Chondrocyte (in vitro differentiated cells): ENCODE measurements at regions not wholly inside any gene's neighbourhood (a gene's known extent, or its start where the extent isn't known, plus 50 kb on each side); places are given as distances from the start of the nearest gene placed in this dataset.

ENCODE experiments used
- DNase-seq: peaks from one replicate; pipeline ENCODE4 v3.0.0; 2021; ENCODE audit warnings: mixed read lengths, low spot score
- H3K27ac Mint-ChIP-seq: one replicate; pipeline ENCODE4 v1.8.0; 2021; ENCODE audit warnings: mild to moderate bottlenecking, moderate library complexity, mixed read lengths; ENCODE audit not compliant: unreplicated experiment
- H3K27me3 Mint-ChIP-seq: 2 replicates; pipeline ENCODE4 v1.8.0; 2021; ENCODE audit warnings: low read depth, mixed read lengths
- H3K36me3 Mint-ChIP-seq: 2 replicates; pipeline ENCODE4 v1.8.0; 2021; ENCODE audit warnings: low read depth, mixed read lengths
- H3K4me1 Mint-ChIP-seq: 2 replicates; pipeline ENCODE4 v1.8.0; 2021; ENCODE audit warnings: low read depth, mild to moderate bottlenecking, mixed read lengths
- H3K4me3 Mint-ChIP-seq: one replicate; pipeline ENCODE4 v1.8.0; 2021; ENCODE audit warnings: mild to moderate bottlenecking, moderate library complexity, mixed read lengths; ENCODE audit not compliant: unreplicated experiment
- H3K9me3 Mint-ChIP-seq: 2 replicates; pipeline ENCODE4 v1.8.0; 2021; ENCODE audit warnings: low read depth, mixed read lengths
- CTCF ChIP-seq: fragments of 200-600 bp; sonication (generic); IDR thresholded peaks from 2 replicates; pipeline ENCODE4 v1.5.0; 2021; ENCODE audit warnings: antibody characterized with exemption, mild to moderate bottlenecking, moderate library complexity

DNA sequence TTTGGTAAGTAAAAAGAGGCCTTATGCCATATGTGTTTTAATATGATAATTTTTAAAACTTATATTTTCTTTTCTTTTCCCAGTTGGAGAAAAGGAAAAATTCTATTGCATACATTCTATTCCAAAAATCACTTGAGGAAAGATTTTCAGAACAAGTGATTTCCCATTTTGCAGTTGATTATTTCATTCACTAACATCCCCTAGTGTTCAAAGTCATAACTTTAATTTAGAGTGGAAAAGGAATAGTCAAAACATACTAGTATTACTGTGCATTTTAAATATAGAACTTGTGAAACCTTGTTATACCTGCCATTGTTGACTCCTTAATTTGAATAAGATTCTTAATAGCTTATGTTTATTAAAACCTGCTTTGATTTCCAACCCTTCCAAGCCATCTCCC lies 1157.6 kb upstream of the ADGRL4 start:
- H3K27me3 Mint-ChIP-seq, result no peaks in the 10 kb centered on the region
- no peak for DNase-seq
- no peaks in the 10 kb centered on the region for H3K4me1 Mint-ChIP-seq
- no peaks in the 10 kb centered on the region for H3K9me3 Mint-ChIP-seq
- peak; percentile 51 for TF ChIP-seq CTCF
- no peaks in the 10 kb centered on the region for H3K36me3 Mint-ChIP-seq
- H3K27ac Mint-ChIP-seq, result no peak overlapping the region
- no peak overlapping the region for H3K4me3 Mint-ChIP-seq

GRCh38 chr1:80163686-80164085 lies 1157.2 kb upstream of the ADGRL4 start:
- peaks cover 3% of the 10 kb centered on the region for H3K4me1 Mint-ChIP-seq
- no peak for DNase-seq
- no peaks in the 10 kb centered on the region for H3K36me3 Mint-ChIP-seq
- no peak for TF ChIP-seq CTCF
- H3K27me3 Mint-ChIP-seq, result no peaks in the 10 kb centered on the region
- no peak overlapping the region for H3K27ac Mint-ChIP-seq
- no peaks in the 10 kb centered on the region for H3K9me3 Mint-ChIP-seq
- H3K4me3 Mint-ChIP-seq, result no peak overlapping the region

GRCh38 chr1:80158771-80159170 lies 1152.2 kb upstream of the ADGRL4 start:
- no peak overlapping the region for H3K4me3 Mint-ChIP-seq
- no peak for TF ChIP-seq CTCF

GRCh38 chr1:80158266-80158665 lies 1151.7 kb upstream of the ADGRL4 start:
- H3K4me3 Mint-ChIP-seq, result no peak overlapping the region
- peaks cover under 1% of the 10 kb centered on the region for H3K36me3 Mint-ChIP-seq
- H3K4me1 Mint-ChIP-seq, result peaks cover 9% of the 10 kb centered on the region
- H3K27me3 Mint-ChIP-seq, result no peaks in the 10 kb centered on the region
- peaks cover under 1% of the 10 kb centered on the region for H3K9me3 Mint-ChIP-seq
- no peak for TF ChIP-seq CTCF
- no peak for DNase-seq
- H3K27ac Mint-ChIP-seq, result no peak overlapping the region

More at GRCh38 chr1:80158771-80159170, 1152.2 kb upstream of the ADGRL4 start:
- Mint-ChIP-seq H3K4me1 (peaks cover 9% of the 10 kb centered on the region), H3K9me3 (no peaks in the 10 kb centered on the region), H3K36me3 (no peaks in the 10 kb centered on the region), H3K27me3 (no peaks in the 10 kb centered on the region), H3K27ac (no peak overlapping the region)
- DNase-seq, result no peak

- Mint-ChIP-seq H3K9me3 (peaks cover 14% of the 10 kb centered on the region), H3K4me3 (no peak overlapping the region), H3K36me3 (peaks cover 4% of the 10 kb centered on the region), H3K4me1 (peaks cover 9% of the 10 kb centered on the region), H3K27me3 (no peaks in the 10 kb centered on the region), H3K27ac (no peak overlapping the region)
- no peak for DNase-seq
- TF ChIP-seq CTCF, result peak; percentile 46
These were observed 1148.8 kb upstream of the ADGRL4 start for GRCh38 chr1:80155371-80155770.
